Activated T-helper 1 cell treated with anti-CD3 and anti-CD28 coated beads, Interleukin-12 subunit alpha, Interleukin-12 subunit beta, Interleukin-2, Interleukin-4 antibody, amounts not matched to agents 30 ng/mL and 10 ng/mL and 1 ng/mL, durations not matched to agents 14 hours and 24 hours and 36 hours (primary cell): ENCODE measurements at regions not wholly inside any gene's neighbourhood (a gene's known extent, or its start where the extent isn't known, plus 50 kb on each side); places are given as distances from the start of the nearest gene placed in this dataset.

Experiments
- DNase-seq: peaks from one replicate; pipeline ENCODE4 v3.0.0; 2021; ENCODE audit warnings: low spot score
- H3K27ac Mint-ChIP-seq: one replicate; pipeline ENCODE4 v1.8.0; 2021; ENCODE audit warnings: mild to moderate bottlenecking, mixed read lengths
- H3K27me3 Mint-ChIP-seq: one replicate; pipeline ENCODE4 v1.8.0; 2022; ENCODE audit warnings: mild to moderate bottlenecking, moderate library complexity, mixed read lengths; ENCODE audit not compliant: insufficient read depth
- H3K36me3 Mint-ChIP-seq: one replicate; pipeline ENCODE4 v1.8.0; 2021; ENCODE audit warnings: low read depth, mixed read lengths
- H3K4me1 Mint-ChIP-seq: one replicate; pipeline ENCODE4 v1.8.0; 2021; ENCODE audit warnings: low read depth, mixed read lengths
- H3K4me3 Mint-ChIP-seq: one replicate; pipeline ENCODE4 v1.8.0; 2021; ENCODE audit warnings: mild to moderate bottlenecking, moderate library complexity, mixed read lengths
- H3K9me3 Mint-ChIP-seq: one replicate; pipeline ENCODE4 v1.8.0; 2021; ENCODE audit warnings: mixed read lengths
- intact Hi-C: fragments of 100-400 bp; cut with micrococcal nuclease; formaldehyde crosslinking; loops from one replicate; pipeline ENCODE4 v1.15.1; 2024

- no peaks in the 10 kb centered on the region for H3K4me1 Mint-ChIP-seq
- no peaks in the 10 kb centered on the region for H3K9me3 Mint-ChIP-seq
- intact Hi-C loops: no loop called here
- H3K27me3 Mint-ChIP-seq: no peaks in the 10 kb centered on the region
- no peak overlapping the region for H3K4me3 Mint-ChIP-seq
- DNase-seq: no peak
- no peak overlapping the region for H3K27ac Mint-ChIP-seq
- no peaks in the 10 kb centered on the region for H3K36me3 Mint-ChIP-seq
Observed at GRCh38 chr12:23303220-23303619, 646.2 kb downstream of the SOX5 start.

- no peaks in the 10 kb centered on the region for H3K36me3 Mint-ChIP-seq
- H3K27ac Mint-ChIP-seq: no peak overlapping the region
- H3K9me3 Mint-ChIP-seq: no peaks in the 10 kb centered on the region
- no peaks in the 10 kb centered on the region for H3K4me1 Mint-ChIP-seq
- DNase-seq: no peak
- intact Hi-C loops: no loop called here
- H3K27me3 Mint-ChIP-seq: no peaks in the 10 kb centered on the region
- H3K4me3 Mint-ChIP-seq: no peak overlapping the region
Observed at GRCh38 chr12:23303821-23304220, 645.6 kb downstream of the SOX5 start.

GRCh38 chr12:23333938-23334337 is 615.5 kb downstream of the SOX5 start:
- Mint-ChIP-seq H3K27ac (no peak overlapping the region), H3K4me1 (no peaks in the 10 kb centered on the region), H3K4me3 (no peak overlapping the region), H3K27me3 (no peaks in the 10 kb centered on the region), H3K9me3 (no peaks in the 10 kb centered on the region), H3K36me3 (no peaks in the 10 kb centered on the region)
- no peak for DNase-seq
- intact Hi-C loops: no loop called here

GRCh38 chr12:23335593-23335992 is 613.9 kb downstream of the SOX5 start:
- H3K4me3 Mint-ChIP-seq: no peak overlapping the region
- no peak overlapping the region for H3K27ac Mint-ChIP-seq
- DNase-seq: no peak
- no peaks in the 10 kb centered on the region for H3K9me3 Mint-ChIP-seq
- intact Hi-C loops: no loop called here
- H3K36me3 Mint-ChIP-seq: no peaks in the 10 kb centered on the region
- no peaks in the 10 kb centered on the region for H3K4me1 Mint-ChIP-seq
- no peaks in the 10 kb centered on the region for H3K27me3 Mint-ChIP-seq

- no peaks in the 10 kb centered on the region for H3K9me3 Mint-ChIP-seq
- H3K36me3 Mint-ChIP-seq: no peaks in the 10 kb centered on the region
- no peak overlapping the region for H3K4me3 Mint-ChIP-seq
- no peaks in the 10 kb centered on the region for H3K4me1 Mint-ChIP-seq
- no peaks in the 10 kb centered on the region for H3K27me3 Mint-ChIP-seq
- H3K27ac Mint-ChIP-seq: no peak overlapping the region
- DNase-seq: no peak
- intact Hi-C loops: no loop called here
Observed at GRCh38 chr12:23337213-23337612, 612.3 kb downstream of the SOX5 start.

GRCh38 chr12:23340351-23340750 is 609.1 kb downstream of the SOX5 start:
- intact Hi-C loops: no loop called here
- no peaks in the 10 kb centered on the region for H3K36me3 Mint-ChIP-seq
- H3K4me3 Mint-ChIP-seq: no peak overlapping the region
- H3K27ac Mint-ChIP-seq: no peak overlapping the region
- DNase-seq: no peak
- H3K9me3 Mint-ChIP-seq: no peaks in the 10 kb centered on the region
- H3K4me1 Mint-ChIP-seq: no peaks in the 10 kb centered on the region
- H3K27me3 Mint-ChIP-seq: no peaks in the 10 kb centered on the region

GRCh38 chr12:23342407-23342806 is 607.1 kb downstream of the SOX5 start:
- no peaks in the 10 kb centered on the region for H3K27me3 Mint-ChIP-seq
- intact Hi-C loops: no loop called here
- no peak for DNase-seq
- H3K9me3 Mint-ChIP-seq: peaks cover 4% of the 10 kb centered on the region
- H3K4me3 Mint-ChIP-seq: no peak overlapping the region
- no peaks in the 10 kb centered on the region for H3K4me1 Mint-ChIP-seq
- no peaks in the 10 kb centered on the region for H3K36me3 Mint-ChIP-seq
- H3K27ac Mint-ChIP-seq: no peak overlapping the region

- intact Hi-C loops: no loop called here
- Mint-ChIP-seq H3K27ac (no peak overlapping the region), H3K36me3 (no peaks in the 10 kb centered on the region), H3K27me3 (no peaks in the 10 kb centered on the region), H3K9me3 (peaks cover 4% of the 10 kb centered on the region), H3K4me3 (no peak overlapping the region), H3K4me1 (no peaks in the 10 kb centered on the region)
- DNase-seq: no peak
Observed at GRCh38 chr12:23349564-23349963, 599.9 kb downstream of the SOX5 start.

GRCh38 chr12:23350808-23351207 is 598.7 kb downstream of the SOX5 start:
- DNase-seq: no peak
- H3K9me3 Mint-ChIP-seq: peaks cover 4% of the 10 kb centered on the region
- intact Hi-C loops: no loop called here
- no peak overlapping the region for H3K4me3 Mint-ChIP-seq
- H3K4me1 Mint-ChIP-seq: no peaks in the 10 kb centered on the region
- no peaks in the 10 kb centered on the region for H3K36me3 Mint-ChIP-seq
- no peaks in the 10 kb centered on the region for H3K27me3 Mint-ChIP-seq
- no peak overlapping the region for H3K27ac Mint-ChIP-seq

GRCh38 chr12:23352670-23353069 is 596.8 kb downstream of the SOX5 start:
- Mint-ChIP-seq H3K36me3 (no peaks in the 10 kb centered on the region), H3K9me3 (no peaks in the 10 kb centered on the region), H3K27me3 (no peaks in the 10 kb centered on the region), H3K4me3 (no peak overlapping the region), H3K27ac (no peak overlapping the region), H3K4me1 (no peaks in the 10 kb centered on the region)
- DNase-seq: no peak
- intact Hi-C loops: no loop called here

GRCh38 chr12:23354800-23355199 is 594.7 kb downstream of the SOX5 start:
- Mint-ChIP-seq H3K4me3 (no peak overlapping the region), H3K4me1 (no peaks in the 10 kb centered on the region), H3K27ac (no peak overlapping the region), H3K27me3 (no peaks in the 10 kb centered on the region), H3K9me3 (no peaks in the 10 kb centered on the region), H3K36me3 (no peaks in the 10 kb centered on the region)
- intact Hi-C loops: no loop called here
- DNase-seq: no peak

GRCh38 chr12:23356440-23356839 is 593.0 kb downstream of the SOX5 start:
- Mint-ChIP-seq H3K4me1 (no peaks in the 10 kb centered on the region), H3K4me3 (no peak overlapping the region), H3K27me3 (no peaks in the 10 kb centered on the region), H3K9me3 (no peaks in the 10 kb centered on the region), H3K36me3 (no peaks in the 10 kb centered on the region), H3K27ac (no peak overlapping the region)
- no peak for DNase-seq
- intact Hi-C loops: no loop called here

- Mint-ChIP-seq H3K27ac (no peak overlapping the region), H3K9me3 (no peaks in the 10 kb centered on the region)
- intact Hi-C loops: no loop called here
Observed at GRCh38 chr12:23356927-23357708, 592.4 kb downstream of the SOX5 start.

More at GRCh38 chr12:23356927-23357708, 592.4 kb downstream of the SOX5 start:
- Mint-ChIP-seq H3K27me3 (no peaks in the 10 kb centered on the region), H3K4me3 (no peak overlapping the region), H3K36me3 (no peaks in the 10 kb centered on the region), H3K4me1 (no peaks in the 10 kb centered on the region)
- no peak for DNase-seq
